GM19455 (cell line): ENCODE measurements at regions not wholly inside any gene's neighbourhood (a gene's known extent, or its start where the extent isn't known, plus 50 kb on each side); places are given as distances from the start of the nearest gene placed in this dataset.
"Not testable (repeated sequence)": the region's sequence is repeated elsewhere in the genome, so short reads cannot be mapped to it uniquely, and the experiment has no call there.

ENCODE experiments used
- ATAC-seq: cut with Tn5 transposase; IDR thresholded peaks from one replicate; pipeline ENCODE4 v1.9.1; 2021; ENCODE audit not compliant: unreplicated experiment

DNA sequence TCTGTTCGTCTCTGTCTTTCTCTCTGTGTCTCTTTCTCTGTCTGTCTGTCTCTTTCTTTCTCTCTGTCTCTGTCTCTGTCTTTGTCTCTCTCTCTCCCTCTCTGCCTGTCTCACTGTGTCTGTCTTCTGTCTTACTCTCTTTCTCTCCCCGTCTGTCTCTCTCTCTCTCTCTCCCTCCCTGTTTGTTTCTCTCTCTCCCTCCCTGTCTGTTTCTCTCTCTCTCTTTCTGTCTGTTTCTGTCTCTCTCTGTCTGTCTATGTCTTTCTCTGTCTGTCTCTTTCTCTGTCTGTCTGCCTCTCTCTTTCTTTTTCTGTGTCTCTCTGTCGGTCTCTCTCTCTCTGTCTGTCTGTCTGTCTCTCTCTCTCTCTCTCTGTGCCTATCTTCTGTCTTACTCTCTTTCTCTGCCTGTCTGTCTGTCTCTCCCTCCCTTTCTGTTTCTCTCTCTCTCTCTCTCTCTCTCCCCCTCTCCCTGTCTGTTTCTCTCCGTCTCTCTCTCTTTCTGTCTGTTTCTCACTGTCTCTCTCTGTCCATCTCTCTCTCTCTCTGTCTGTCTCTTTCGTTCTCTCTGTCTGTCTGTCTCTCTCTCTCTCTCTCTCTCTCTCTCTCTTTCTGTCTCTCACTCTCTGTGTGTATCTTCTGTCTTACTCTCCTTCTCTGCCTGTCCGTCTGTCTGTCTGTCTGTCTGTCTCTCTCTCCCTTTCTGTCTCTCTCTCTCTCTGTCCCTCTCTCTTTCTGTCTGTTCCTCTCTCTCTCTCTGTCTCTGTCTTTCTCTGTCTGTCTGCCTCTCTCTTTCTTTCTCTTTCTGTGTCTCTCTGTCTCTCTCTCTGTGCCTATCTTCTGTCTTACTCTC lies 2065.9 kb upstream of the TPTE start:
- not testable (repeated sequence) for ATAC-seq

GRCh38 chr21:8464403-8465152 lies 2056.8 kb upstream of the TPTE start:
- ATAC-seq: peak; percentile 70

DNA sequence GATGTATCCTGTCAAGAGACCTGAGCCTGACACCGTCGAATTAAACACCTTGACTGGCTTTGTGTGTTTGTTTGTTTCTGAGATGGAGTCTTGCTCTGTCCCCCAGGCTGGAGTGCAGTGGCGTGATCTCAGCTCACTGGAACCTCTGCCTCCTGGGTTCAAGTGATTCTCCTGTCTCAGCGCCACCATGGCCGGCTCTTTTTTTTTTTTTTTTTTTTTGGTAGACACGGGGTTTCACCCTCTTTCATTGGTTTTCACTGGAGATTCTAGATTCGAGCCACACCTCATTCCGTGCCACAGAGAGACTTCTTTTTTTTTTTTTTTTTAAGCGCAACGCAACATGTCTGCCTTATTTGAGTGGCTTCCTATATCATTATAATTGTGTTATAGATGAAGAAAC lies 2054.7 kb upstream of the TPTE start:
- not testable (repeated sequence) for ATAC-seq
